ENCODE measurements at regions not wholly inside any gene's neighbourhood (a gene's known extent, or its start where the extent isn't known, plus 50 kb on each side); places are given as distances from the start of the nearest gene placed in this dataset.

GRCh38 chr9:90365666-90366065 lies 277.0 kb downstream of the DIRAS2 start:
- no peak for DNase-seq

DNA sequence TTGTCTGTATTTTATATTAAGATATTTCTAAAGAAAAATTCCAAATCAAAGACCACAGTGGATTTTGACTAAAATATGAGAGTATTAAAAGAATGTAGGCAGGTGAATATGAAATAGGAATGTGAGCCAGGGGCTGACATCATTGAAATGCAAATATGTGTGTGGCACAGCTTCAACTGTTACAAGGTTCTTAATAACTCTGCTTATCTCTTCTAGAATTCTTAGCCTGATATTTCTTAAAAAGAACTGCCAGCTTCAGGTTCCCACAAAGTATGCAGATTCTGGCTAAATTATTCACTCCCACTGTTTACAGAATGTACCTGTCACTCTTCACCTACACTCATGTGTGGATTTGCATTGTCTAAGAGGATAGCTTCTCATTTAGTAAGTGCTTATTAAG lies 274.4 kb downstream of the DIRAS2 start:
- no peak for DNase-seq

GRCh38 chr9:90368928-90369327 lies 273.7 kb downstream of the DIRAS2 start:
- DNase-seq = no peak

- DNase-seq = no peak
Measured at GRCh38 chr9:90379771-90380170, 262.9 kb downstream of the DIRAS2 start.

DNA sequence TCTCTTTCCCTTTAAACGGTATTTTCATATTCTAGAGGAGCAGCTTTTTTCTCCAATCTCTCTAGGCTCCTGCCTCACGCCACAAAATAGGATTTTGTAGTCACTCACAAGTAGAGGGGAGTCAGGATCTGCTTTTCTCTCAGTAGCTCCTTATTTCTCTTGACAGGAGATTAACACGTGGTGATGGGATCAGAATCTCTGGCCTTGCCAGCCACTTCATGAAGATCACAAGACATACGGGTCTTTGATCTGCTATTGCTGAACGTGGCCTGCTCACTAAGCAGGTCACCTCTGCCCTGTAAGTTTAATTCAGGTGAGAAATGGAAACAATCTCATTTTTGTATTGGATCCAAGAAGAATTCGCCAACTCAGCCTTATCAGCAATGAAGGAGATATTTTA lies 257.5 kb downstream of the DIRAS2 start:
- DNase-seq = no peak

DNA sequence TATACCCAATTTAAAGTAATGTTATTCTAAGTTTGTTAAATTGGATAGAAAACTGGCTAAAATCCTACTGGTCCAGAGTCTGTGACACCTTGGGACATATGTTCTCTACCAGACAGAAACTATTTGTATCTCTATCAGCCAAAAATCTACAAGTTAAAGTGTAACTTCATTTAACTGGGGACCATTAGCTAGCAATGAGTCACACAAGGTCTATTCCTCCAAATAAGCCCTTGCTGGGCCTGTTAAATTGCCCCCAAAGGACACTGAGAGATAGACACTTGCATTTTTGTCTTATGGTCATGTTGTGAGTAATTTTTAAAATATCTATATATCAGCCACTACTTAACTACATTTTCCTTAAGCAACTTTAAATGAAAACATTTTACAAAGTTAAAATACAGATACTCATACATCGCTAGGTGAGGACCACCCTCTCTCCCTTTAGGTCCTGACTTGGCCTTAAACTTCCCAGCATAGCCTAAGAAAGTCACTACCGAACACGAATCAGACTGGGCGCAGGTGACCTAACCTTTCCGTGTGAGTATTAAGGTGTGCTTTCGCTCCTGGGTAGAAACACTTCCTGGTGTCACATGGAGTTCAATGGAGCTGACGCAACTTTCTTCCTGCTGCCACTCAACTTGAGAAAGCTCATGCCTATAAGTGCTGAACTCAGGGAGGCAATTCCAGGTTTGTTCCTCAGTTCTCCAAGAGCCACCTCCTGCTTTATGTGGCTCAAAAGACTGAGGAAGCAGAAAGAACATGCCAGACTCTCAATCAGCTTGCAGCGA lies 249.1 kb downstream of the DIRAS2 start:
- no peak for DNase-seq

- no peak for DNase-seq
Measured at GRCh38 chr9:90394871-90395270, 247.8 kb downstream of the DIRAS2 start.

- DNase-seq = no peak
Measured at GRCh38 chr9:90400091-90400490, 242.5 kb downstream of the DIRAS2 start.

DNA sequence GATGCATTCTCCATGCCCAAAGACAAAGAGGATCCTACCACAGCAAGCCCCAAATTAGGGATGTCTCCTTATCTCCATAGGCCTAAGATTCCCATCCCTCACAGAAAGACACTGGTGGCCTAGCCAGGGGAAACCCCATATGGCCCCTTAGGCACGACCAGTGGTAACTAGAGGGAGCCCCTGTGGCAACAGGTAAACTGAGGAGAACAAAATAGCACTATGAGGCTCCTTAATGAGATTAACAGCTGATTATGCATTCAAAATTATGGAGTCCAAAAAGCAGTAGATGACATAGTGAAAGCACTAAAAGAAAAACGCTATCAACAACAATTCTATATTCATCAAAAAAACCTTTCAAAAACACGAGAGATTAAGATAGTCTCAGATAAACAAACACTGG lies 234.0 kb downstream of the DIRAS2 start:
- DNase-seq = no peak

DNA sequence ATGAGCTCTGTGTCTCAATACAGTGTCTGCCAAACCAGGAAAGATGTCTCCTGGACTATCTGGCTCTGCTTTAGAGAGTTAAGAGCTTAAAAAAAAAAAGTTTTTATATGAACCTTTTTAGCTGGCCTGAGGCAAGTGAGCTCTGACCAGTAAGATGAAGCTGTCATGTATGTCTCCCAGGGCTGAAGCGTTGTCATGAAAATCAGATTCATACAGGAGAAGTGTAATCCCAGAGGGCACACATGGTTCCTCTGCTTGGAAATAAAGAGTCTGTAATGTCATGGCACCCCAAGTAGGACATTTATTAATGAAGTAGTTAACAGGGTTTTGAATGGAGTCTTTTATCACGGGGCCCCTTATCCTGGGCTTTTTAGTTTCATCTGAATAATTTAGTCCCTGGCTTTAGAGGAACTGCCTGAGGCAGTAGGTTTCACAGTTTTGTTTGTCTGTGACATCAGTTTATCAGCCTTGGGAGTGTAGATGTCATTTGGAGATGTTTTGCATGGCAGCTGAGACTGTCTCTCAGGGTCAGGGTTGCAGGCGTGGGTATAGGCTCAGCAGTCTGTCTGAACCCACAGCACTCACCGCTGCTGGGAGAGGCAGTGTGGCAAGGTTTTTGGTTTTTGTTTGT lies 223.3 kb downstream of the DIRAS2 start:
- DNase-seq = no peak

DNA sequence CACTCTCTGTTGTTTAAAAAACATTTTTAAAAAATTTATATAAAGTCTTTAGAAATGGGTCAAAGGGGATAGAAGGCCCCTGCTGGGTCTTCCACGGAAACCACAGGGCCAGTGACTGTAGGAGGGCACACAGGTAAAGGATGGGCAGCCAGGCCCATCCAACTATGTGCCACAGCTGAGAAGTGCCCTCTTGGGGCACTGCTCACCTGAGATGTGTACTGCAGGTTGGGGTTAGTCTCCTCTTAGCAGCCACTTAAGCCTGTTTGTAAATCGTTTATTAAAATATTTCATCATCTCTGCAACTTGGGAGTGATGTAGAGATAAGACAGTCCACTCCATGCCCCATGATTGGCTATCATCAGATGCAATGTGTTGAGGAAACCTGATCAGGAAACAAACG lies 222.4 kb downstream of the DIRAS2 start:
- DNase-seq = no peak

- DNase-seq = no peak
Measured at GRCh38 chr9:90420768-90421513, 221.7 kb downstream of the DIRAS2 start.

DNA sequence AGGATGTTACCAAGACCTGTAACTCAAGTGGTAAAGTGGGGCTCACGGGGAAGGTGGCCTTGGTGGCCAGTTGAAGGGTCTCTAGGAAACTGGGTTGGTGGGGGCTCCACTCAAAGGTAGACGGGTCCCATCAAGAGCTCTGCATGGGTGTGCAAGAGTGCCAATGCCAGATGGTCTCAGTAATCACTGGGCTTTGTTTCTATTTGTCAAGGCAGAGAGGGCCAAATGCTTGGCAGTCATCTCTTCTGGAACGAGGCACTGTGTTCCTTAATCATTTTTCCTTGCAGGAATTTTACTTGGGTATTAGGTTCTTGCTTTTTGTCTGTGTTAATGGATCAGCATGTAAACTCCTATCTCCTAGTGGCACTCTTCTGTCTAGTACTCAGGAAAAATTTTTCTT lies 220.8 kb downstream of the DIRAS2 start:
- no peak for DNase-seq

DNA sequence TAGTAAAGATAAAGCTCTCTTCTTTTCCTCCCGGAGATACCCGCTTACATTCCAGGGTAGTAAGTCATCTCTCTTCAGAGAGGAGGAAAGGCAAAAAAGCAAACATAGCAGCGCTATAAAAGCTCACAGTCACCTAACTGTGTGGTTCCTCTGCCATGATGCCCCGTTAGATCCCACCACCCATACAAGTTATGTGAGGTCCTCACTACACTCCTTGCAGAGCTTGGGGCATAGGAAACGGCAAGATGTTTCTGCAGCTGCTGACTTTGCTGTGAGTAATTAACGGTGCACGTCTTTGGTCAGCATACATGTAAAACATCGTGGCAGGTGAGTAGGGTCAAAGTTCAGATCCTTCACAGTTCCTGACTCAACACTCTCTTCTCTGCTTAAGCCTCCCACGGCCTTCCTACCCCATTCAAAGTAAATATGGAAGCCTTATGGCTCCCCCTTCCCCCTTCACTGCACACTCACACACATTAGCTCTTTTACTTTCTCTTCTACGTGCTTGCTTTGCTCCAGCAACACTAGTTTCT lies 218.9 kb downstream of the DIRAS2 start:
- DNase-seq = no peak

- DNase-seq = no peak
Measured at GRCh38 chr9:90428517-90428916, 214.1 kb downstream of the DIRAS2 start.

GRCh38 chr9:90432951-90433350 lies 209.7 kb downstream of the DIRAS2 start:
- DNase-seq = no peak

DNA sequence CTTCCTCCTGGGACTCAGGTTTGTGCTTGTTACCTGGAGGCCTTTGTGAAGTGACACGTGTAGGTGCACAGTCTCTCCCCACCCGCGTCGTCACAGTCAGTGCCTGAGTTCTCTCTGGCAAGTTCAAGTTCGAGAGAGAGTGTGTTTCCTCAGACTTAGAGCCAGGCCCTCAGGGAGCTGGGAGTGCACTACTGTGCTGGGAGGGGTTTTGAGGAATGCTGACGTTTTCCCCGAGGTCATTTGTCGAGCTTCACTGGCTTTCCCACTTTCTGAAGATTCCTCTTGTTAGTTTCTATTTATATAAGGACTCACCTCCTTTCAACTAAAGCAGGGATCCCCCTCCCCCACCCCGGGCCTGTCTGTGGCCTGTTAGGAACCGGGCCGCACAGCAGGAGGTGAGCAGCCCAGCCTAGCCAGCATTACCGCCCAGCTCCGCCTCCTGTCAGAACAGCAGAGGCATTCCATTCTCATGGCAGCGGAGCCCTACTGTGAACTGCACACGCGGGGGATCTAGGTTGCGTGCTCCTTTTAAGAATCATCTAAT lies 209.2 kb downstream of the DIRAS2 start:
- DNase-seq = no peak

DNA sequence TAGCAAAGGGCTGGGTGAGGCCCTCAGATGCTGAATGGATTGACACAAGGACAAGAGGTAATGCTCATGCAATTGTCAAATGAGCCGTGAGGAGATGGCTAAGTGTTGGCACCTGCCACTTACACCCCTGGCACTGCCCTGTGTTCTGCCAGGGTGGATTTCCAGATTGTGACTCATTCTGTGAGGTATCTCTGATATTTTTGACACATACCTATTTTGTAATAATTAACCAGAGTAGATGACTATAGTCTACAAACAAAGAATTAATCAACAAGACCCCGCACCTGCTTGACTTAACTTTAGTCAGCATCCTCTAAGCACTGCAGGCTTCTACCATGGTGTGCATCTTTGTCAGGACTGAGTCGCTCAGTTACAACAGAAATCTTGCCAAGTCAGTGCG lies 200.8 kb downstream of the DIRAS2 start:
- no peak for DNase-seq

- no peak for DNase-seq
Measured at GRCh38 chr9:90442723-90443122, 199.9 kb downstream of the DIRAS2 start.

GRCh38 chr9:90444609-90445204 lies 197.9 kb downstream of the DIRAS2 start:
- DNase-seq = no peak

- DNase-seq = no peak
Measured at GRCh38 chr9:90445391-90445790, 197.2 kb downstream of the DIRAS2 start.

GRCh38 chr9:90446200-90446948 lies 196.2 kb downstream of the DIRAS2 start:
- no peak for DNase-seq

Data from CD4-positive, alpha-beta T cell treated with Interleukin-10 for 1 hour (primary cell).